Osteocyte (in vitro differentiated cells): ENCODE measurements at regions not wholly inside any gene's neighbourhood (a gene's known extent, or its start where the extent isn't known, plus 50 kb on each side); places are given as distances from the start of the nearest gene placed in this dataset.

Source experiments
- DNase-seq: peaks from one replicate; pipeline ENCODE4 v3.0.0; 2021; ENCODE audit warnings: mixed read lengths; ENCODE audit not compliant: unreplicated experiment; ENCODE audit errors: extremely low spot score
- H3K27ac Mint-ChIP-seq: one replicate; pipeline ENCODE4 v1.8.0; 2021; ENCODE audit warnings: mild to moderate bottlenecking, mixed read lengths; ENCODE audit not compliant: unreplicated experiment
- H3K27me3 Mint-ChIP-seq: one replicate; pipeline ENCODE4 v1.8.0; 2021; ENCODE audit warnings: mixed read lengths; ENCODE audit not compliant: unreplicated experiment
- H3K36me3 Mint-ChIP-seq: one replicate; pipeline ENCODE4 v1.8.0; 2021; ENCODE audit warnings: mixed read lengths; ENCODE audit not compliant: unreplicated experiment
- H3K4me1 Mint-ChIP-seq: one replicate; pipeline ENCODE4 v1.8.0; 2021; ENCODE audit warnings: mixed read lengths; ENCODE audit not compliant: unreplicated experiment
- H3K4me3 Mint-ChIP-seq: one replicate; pipeline ENCODE4 v1.8.0; 2021; ENCODE audit warnings: mild to moderate bottlenecking, moderate library complexity, mixed read lengths; ENCODE audit not compliant: unreplicated experiment
- H3K9me3 Mint-ChIP-seq: one replicate; pipeline ENCODE4 v1.8.0; 2021; ENCODE audit warnings: mixed read lengths; ENCODE audit not compliant: unreplicated experiment
- CTCF ChIP-seq: fragments of 200-600 bp; sonication (generic); IDR thresholded peaks from 2 replicates; pipeline ENCODE4 v1.5.0; 2021; ENCODE audit warnings: antibody characterized with exemption, mild to moderate bottlenecking, moderate library complexity

GRCh38 chrX:85619962-85620361 lies 240.5 kb upstream of the POF1B start:
- peaks cover 20% of the 10 kb centered on the region for H3K9me3 Mint-ChIP-seq
- H3K27ac Mint-ChIP-seq, result no peak overlapping the region
- H3K36me3 Mint-ChIP-seq, result no peaks in the 10 kb centered on the region
- H3K4me3 Mint-ChIP-seq, result no peak overlapping the region
- no peak for DNase-seq
- TF ChIP-seq CTCF, result no peak
- H3K4me1 Mint-ChIP-seq, result no peaks in the 10 kb centered on the region
- no peaks in the 10 kb centered on the region for H3K27me3 Mint-ChIP-seq

GRCh38 chrX:85611926-85612325 lies 232.5 kb upstream of the POF1B start:
- H3K4me1 Mint-ChIP-seq, result no peaks in the 10 kb centered on the region
- no peaks in the 10 kb centered on the region for H3K9me3 Mint-ChIP-seq
- no peaks in the 10 kb centered on the region for H3K27me3 Mint-ChIP-seq
- no peak overlapping the region for H3K4me3 Mint-ChIP-seq
- DNase-seq, result no peak
- no peaks in the 10 kb centered on the region for H3K36me3 Mint-ChIP-seq
- no peak overlapping the region for H3K27ac Mint-ChIP-seq
- TF ChIP-seq CTCF, result peak; percentile 54

GRCh38 chrX:85592980-85593379 lies 213.5 kb upstream of the POF1B start:
- H3K9me3 Mint-ChIP-seq, result peaks cover 13% of the 10 kb centered on the region
- H3K27me3 Mint-ChIP-seq, result no peaks in the 10 kb centered on the region
- no peak for DNase-seq
- H3K27ac Mint-ChIP-seq, result no peak overlapping the region
- no peaks in the 10 kb centered on the region for H3K36me3 Mint-ChIP-seq
- no peaks in the 10 kb centered on the region for H3K4me1 Mint-ChIP-seq
- TF ChIP-seq CTCF, result no peak
- no peak overlapping the region for H3K4me3 Mint-ChIP-seq

GRCh38 chrX:85591536-85591935 lies 212.1 kb upstream of the POF1B start:
- no peak for TF ChIP-seq CTCF
- Mint-ChIP-seq H3K27me3 (no peaks in the 10 kb centered on the region), H3K9me3 (peaks cover 14% of the 10 kb centered on the region), H3K27ac (no peak overlapping the region), H3K4me1 (no peaks in the 10 kb centered on the region), H3K36me3 (no peaks in the 10 kb centered on the region), H3K4me3 (no peak overlapping the region)
- DNase-seq, result no peak

GRCh38 chrX:85590638-85591037 lies 211.2 kb upstream of the POF1B start:
- no peaks in the 10 kb centered on the region for H3K4me1 Mint-ChIP-seq
- no peak overlapping the region for H3K4me3 Mint-ChIP-seq
- no peak for TF ChIP-seq CTCF
- H3K27me3 Mint-ChIP-seq, result no peaks in the 10 kb centered on the region
- H3K36me3 Mint-ChIP-seq, result no peaks in the 10 kb centered on the region
- H3K27ac Mint-ChIP-seq, result no peak overlapping the region
- DNase-seq, result no peak
- H3K9me3 Mint-ChIP-seq, result peaks cover 23% of the 10 kb centered on the region
